ENCODE measurements at regions not wholly inside any gene's neighbourhood (a gene's known extent, or its start where the extent isn't known, plus 50 kb on each side); places are given as distances from the start of the nearest gene placed in this dataset.
A peak's percentile ranks its signal among the peaks of the same experiment; 100 is the strongest.

DNA sequence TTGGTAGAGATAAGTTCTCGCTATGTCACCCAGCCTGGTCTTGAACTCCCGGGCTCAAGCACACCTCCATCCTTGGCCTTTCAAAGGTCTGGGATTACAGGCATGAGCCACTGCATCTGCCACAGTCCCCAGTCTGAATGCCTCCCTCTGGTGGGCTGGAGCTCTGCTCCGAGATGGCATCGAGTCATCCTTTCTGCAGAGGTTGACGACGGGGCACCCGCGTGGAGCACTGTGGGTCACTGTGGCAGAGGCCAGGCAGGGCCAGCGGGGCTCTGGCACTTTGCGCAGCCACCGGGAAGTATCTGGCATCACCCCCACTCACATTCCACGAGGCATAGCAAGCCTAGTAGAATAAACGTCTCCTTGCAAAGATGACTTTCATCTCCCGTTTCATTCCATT lies 163.3 kb upstream of the DIO3 start:
- peaks cover 7% of the 10 kb centered on the region for H3K27me3 ChIP-seq (ENCODE audit: insufficient read depth, low read length)
- no peak overlapping the region for H3K4me3 ChIP-seq (ENCODE audit: insufficient read depth, low read length)
- TF ChIP-seq, protein P1, sequence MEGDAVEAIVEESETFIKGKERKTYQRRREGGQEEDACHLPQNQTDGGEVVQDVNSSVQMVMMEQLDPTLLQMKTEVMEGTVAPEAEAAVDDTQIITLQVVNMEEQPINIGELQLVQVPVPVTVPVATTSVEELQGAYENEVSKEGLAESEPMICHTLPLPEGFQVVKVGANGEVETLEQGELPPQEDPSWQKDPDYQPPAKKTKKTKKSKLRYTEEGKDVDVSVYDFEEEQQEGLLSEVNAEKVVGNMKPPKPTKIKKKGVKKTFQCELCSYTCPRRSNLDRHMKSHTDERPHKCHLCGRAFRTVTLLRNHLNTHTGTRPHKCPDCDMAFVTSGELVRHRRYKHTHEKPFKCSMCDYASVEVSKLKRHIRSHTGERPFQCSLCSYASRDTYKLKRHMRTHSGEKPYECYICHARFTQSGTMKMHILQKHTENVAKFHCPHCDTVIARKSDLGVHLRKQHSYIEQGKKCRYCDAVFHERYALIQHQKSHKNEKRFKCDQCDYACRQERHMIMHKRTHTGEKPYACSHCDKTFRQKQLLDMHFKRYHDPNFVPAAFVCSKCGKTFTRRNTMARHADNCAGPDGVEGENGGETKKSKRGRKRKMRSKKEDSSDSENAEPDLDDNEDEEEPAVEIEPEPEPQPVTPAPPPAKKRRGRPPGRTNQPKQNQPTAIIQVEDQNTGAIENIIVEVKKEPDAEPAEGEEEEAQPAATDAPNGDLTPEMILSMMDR (IDR thresholded peaks at IDR 0.05; ENCODE audit: extremely low read depth, low read depth, low read length), result no peak
- H3K27ac ChIP-seq (ENCODE audit: low read depth, low read length), result no peak overlapping the region
- DNase-seq (ENCODE audit: insufficient read length, low spot score, missing footprints), result peak; percentile 38
- no peaks in the 10 kb centered on the region for H4K20me1 ChIP-seq (ENCODE audit: insufficient read depth, low read length)
- no peak overlapping the region for H3K4me2 ChIP-seq (ENCODE audit: insufficient read depth, low read length)
- no peak overlapping the region for H2AFZ ChIP-seq (ENCODE audit: low read length)
- H3K36me3 ChIP-seq (ENCODE audit: insufficient read depth, low read length), result no peaks in the 10 kb centered on the region
- H3K9me3 ChIP-seq (ENCODE audit: low read depth, low read length), result no peaks in the 10 kb centered on the region
- no peaks in the 10 kb centered on the region for H3K79me2 ChIP-seq (ENCODE audit: insufficient read depth, low read length)
- peaks cover 9% of the 10 kb centered on the region for H3K4me1 ChIP-seq (ENCODE audit: insufficient read depth, low read length)

DNA sequence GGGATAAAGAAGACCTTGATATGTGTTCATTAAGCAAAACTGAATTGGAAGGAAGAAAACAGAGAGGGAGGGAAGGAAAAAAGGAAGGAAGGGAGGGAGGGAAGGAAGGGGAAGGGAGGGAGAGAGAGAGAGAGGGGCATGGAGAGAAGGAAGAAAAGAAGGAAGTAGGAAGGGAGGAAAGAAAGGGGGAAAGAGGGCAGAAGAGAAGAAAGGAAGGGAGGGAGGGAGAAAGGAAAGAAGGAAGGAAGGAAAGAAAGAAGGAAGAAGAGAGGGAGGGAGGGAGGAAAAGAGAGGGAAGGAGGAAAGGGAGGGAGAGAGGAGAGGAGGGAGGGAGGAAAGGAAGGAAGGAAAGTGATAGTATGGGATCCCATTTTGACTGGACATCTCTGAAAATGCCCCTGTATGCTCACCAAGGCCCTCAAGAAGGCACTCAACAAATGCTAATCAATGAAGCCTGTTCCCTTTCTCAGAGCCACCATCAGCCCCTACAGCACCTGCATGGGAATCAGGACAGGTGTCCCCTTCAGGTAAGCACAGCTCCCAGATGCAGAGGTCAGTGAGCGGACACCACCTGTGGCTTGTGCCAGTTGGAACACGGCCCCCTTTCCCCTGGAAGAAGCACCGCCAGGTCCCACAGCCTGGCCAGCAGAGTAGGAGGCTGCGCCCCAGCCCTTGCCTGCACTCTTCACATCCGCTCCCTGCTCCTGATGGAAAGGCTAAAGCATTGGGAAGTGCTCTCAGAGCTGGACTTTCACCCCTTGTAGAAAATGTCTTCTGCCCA lies 161.4 kb upstream of the DIO3 start:
- no peaks in the 10 kb centered on the region for H3K9me3 ChIP-seq (ENCODE audit: low read depth, low read length)
- H3K4me3 ChIP-seq (ENCODE audit: insufficient read depth, low read length), result no peak overlapping the region
- H3K36me3 ChIP-seq (ENCODE audit: insufficient read depth, low read length), result no peaks in the 10 kb centered on the region
- H3K4me1 ChIP-seq (ENCODE audit: insufficient read depth, low read length), result peaks cover 15% of the 10 kb centered on the region
- H2AFZ ChIP-seq (ENCODE audit: low read length), result no peak overlapping the region
- H3K27ac ChIP-seq (ENCODE audit: low read depth, low read length), result no peak overlapping the region
- TF ChIP-seq, protein P1 (IDR thresholded peaks at IDR 0.05; ENCODE audit: extremely low read depth, low read depth, low read length), result no peak
- peaks cover 4% of the 10 kb centered on the region for H3K27me3 ChIP-seq (ENCODE audit: insufficient read depth, low read length)
- H3K4me2 ChIP-seq (ENCODE audit: insufficient read depth, low read length), result no peak overlapping the region
- no peaks in the 10 kb centered on the region for H4K20me1 ChIP-seq (ENCODE audit: insufficient read depth, low read length)
- peak; percentile 15 for DNase-seq (ENCODE audit: insufficient read length, low spot score, missing footprints)
- H3K79me2 ChIP-seq (ENCODE audit: insufficient read depth, low read length), result no peaks in the 10 kb centered on the region

DNA sequence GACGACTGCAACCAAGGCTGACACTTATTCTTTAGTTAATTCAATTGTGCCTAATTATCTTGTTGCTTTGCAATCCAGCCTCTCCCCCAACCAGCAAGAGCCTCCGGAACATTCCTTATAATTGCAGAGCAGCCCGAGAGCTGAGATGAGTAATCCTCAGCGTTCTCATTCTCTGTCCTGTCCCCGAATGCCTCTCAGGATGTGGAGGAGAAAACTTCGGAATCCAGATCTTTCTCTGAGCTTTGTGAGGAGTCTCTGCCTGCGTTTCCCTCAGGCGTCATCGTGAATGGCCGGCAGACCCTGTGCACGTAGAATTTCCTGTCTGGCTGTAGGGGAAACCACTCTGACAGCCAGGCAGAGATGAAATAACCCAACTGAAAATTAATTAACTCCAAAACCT lies 160.5 kb upstream of the DIO3 start:
- peak; percentile 88 for DNase-seq (ENCODE audit: insufficient read length, low spot score, missing footprints)
- no peaks in the 10 kb centered on the region for H4K20me1 ChIP-seq (ENCODE audit: insufficient read depth, low read length)
- peak overlapping the region; percentile 59 for H3K4me2 ChIP-seq (ENCODE audit: insufficient read depth, low read length)
- TF ChIP-seq, protein P1 (IDR thresholded peaks at IDR 0.05; ENCODE audit: extremely low read depth, low read depth, low read length), result no peak
- peak overlapping the region; percentile 53 for H2AFZ ChIP-seq (ENCODE audit: low read length)
- H3K36me3 ChIP-seq (ENCODE audit: insufficient read depth, low read length), result no peaks in the 10 kb centered on the region
- no peak overlapping the region for H3K4me3 ChIP-seq (ENCODE audit: insufficient read depth, low read length)
- H3K4me1 ChIP-seq (ENCODE audit: insufficient read depth, low read length), result peaks cover 22% of the 10 kb centered on the region
- H3K27me3 ChIP-seq (ENCODE audit: insufficient read depth, low read length), result no peaks in the 10 kb centered on the region
- H3K79me2 ChIP-seq (ENCODE audit: insufficient read depth, low read length), result no peaks in the 10 kb centered on the region
- H3K27ac ChIP-seq (ENCODE audit: low read depth, low read length), result no peak overlapping the region
- H3K9me3 ChIP-seq (ENCODE audit: low read depth, low read length), result no peaks in the 10 kb centered on the region

DNA sequence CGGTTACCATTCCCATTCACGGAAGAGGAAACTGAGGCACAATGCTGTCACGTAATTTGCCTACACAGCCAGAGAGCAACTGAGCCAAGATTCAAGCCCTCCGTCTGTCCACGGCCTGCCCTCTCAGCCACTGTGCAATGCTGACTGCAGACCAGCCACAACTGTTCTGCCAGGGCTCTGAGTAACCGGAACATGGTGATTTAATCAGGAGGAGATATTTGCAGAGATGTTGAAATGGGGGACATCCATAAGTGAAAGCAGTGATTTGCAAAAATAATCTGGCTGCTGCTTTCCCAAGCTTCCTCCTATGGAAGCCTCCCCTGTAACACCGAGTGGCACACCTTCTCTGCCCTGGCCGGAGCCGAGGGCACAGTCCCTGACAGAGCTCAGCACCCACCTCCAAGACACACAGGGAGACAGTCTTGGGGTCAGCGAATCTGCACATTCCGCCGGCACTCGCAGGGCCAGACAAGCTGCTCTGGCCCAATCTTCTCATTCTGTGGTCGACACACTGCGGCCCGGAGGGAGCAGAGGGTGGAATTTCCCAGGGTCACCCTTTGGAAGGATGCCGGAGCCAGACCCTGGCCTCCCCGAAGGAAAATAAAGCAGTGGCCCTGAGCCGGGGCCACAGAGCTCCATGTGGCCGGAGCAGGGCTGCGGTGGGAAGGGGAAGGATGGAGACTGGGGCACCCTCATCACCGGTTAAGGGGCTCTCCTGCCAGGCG lies 158.2 kb upstream of the DIO3 start:
- H3K36me3 ChIP-seq (ENCODE audit: insufficient read depth, low read length), result no peaks in the 10 kb centered on the region
- peak overlapping the region; percentile 58 for H3K4me3 ChIP-seq (ENCODE audit: insufficient read depth, low read length)
- no peaks in the 10 kb centered on the region for H3K79me2 ChIP-seq (ENCODE audit: insufficient read depth, low read length)
- DNase-seq (ENCODE audit: insufficient read length, low spot score, missing footprints), result peak; percentile 87
- peak overlapping the region; percentile 5 for H3K27ac ChIP-seq (ENCODE audit: low read depth, low read length)
- H3K4me2 ChIP-seq (ENCODE audit: insufficient read depth, low read length), result peak overlapping the region; percentile 72
- no peaks in the 10 kb centered on the region for H3K9me3 ChIP-seq (ENCODE audit: low read depth, low read length)
- peak overlapping the region; percentile 85 for H2AFZ ChIP-seq (ENCODE audit: low read length)
- TF ChIP-seq, protein P1 (IDR thresholded peaks at IDR 0.05; ENCODE audit: extremely low read depth, low read depth, low read length), result no peak
- peaks cover 32% of the 10 kb centered on the region for H3K4me1 ChIP-seq (ENCODE audit: insufficient read depth, low read length)
- H4K20me1 ChIP-seq (ENCODE audit: insufficient read depth, low read length), result no peaks in the 10 kb centered on the region
- H3K27me3 ChIP-seq (ENCODE audit: insufficient read depth, low read length), result no peaks in the 10 kb centered on the region
